AML-193 (cell line): ENCODE measurements at regions not wholly inside any gene's neighbourhood (a gene's known extent, or its start where the extent isn't known, plus 50 kb on each side); places are given as distances from the start of the nearest gene placed in this dataset.

ENCODE experiments used
- DNase-seq, 2 experiments: peaks; one replicate each; lab custom pipeline; 2025; lab: John Stamatoyannopoulos, UW

- DNase-seq = no peak
These were observed 186.0 kb downstream of the KIF20B start for GRCh38 chr10:89887406-89887805.

- DNase-seq = no peak
These were observed 186.4 kb downstream of the KIF20B start for GRCh38 chr10:89887830-89888229.

- no peak for DNase-seq
These were observed 187.1 kb downstream of the KIF20B start for GRCh38 chr10:89888321-89889070.

GRCh38 chr10:89889606-89890005 is 188.2 kb downstream of the KIF20B start:
- no peak for DNase-seq

- DNase-seq = no peak
These were observed 189.7 kb downstream of the KIF20B start for GRCh38 chr10:89891006-89891535.

- no peak for DNase-seq
These were observed 192.7 kb downstream of the KIF20B start for GRCh38 chr10:89894051-89894450.

GRCh38 chr10:89900554-89900953 is 199.2 kb downstream of the KIF20B start:
- no peak for DNase-seq

DNA sequence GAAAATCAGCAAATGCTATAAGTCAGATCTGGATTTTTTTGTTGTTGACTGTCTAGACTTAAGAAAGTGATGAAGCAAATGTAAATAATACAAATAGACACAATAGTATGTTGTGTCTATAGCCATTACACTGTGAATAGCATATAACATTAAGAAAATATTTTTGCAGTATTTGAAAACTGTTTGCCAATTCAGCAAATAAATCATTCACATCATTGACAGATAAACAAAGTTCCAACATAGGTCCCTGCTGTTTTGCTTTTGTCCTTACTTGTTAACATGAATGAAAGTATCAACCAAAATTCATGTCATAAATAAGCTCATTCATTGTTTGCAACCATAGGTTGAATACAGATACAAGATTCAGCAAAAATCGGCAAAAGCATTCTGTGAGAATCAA is 200.5 kb downstream of the KIF20B start:
- DNase-seq = no peak

GRCh38 chr10:89904755-89905154 is 203.4 kb downstream of the KIF20B start:
- no peak for DNase-seq

DNA sequence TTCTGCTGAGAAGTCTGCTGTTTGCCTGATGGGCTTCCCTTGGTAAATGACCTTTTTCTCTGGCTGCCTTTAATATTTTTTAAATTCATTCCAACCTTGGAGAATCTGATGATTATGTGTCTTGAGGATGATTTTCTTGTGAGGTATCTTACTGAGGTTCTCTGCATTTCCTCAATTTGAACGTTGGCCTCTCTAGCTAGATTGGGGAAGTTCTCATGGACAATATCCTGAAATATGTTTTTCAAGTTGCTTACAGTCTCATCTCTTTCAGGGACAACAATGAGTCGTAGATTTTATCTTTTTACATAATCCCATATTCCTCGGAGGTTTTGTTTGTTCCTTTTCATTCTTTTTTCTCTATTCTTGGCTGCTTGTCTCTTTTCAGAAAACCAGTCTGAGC is 208.4 kb downstream of the KIF20B start:
- no peak for DNase-seq

DNA sequence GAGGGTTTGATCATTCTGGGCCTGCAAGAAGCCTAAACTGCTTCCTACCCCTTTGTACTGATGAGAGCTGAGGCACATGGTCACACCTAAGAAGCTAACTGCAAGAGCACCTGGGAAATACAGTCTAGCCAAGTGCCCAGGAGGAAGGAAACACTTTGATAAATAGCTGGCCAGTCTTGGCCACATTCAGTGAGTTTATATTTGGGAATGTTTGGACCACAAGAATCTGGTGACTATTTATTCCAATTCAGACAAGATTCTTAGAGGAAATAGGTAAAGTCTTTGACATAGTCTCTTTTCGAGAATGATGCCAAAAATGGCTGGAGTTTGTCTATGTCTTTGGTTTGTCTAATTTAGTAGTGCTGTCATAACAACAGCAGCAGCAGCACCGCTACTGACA is 213.6 kb downstream of the KIF20B start:
- DNase-seq = no peak

DNA sequence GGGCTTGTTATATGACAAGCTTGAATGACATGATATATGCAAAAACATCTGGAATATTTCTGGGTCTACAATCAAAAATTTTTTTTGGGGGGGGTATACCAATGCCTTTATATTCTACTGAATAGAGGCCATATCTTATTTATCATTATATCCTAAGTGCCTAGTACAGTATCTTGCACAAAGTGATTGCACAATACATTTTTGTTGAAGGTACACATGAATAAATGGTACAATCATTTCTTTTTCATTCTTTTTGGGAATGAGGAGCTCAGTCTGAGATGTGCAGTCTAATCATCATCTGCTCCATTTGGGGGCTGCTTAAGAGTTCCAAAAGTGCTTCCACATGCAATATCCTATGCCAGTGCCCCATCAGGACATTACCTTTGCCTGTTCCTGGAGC is 214.6 kb downstream of the KIF20B start:
- DNase-seq = no peak

DNA sequence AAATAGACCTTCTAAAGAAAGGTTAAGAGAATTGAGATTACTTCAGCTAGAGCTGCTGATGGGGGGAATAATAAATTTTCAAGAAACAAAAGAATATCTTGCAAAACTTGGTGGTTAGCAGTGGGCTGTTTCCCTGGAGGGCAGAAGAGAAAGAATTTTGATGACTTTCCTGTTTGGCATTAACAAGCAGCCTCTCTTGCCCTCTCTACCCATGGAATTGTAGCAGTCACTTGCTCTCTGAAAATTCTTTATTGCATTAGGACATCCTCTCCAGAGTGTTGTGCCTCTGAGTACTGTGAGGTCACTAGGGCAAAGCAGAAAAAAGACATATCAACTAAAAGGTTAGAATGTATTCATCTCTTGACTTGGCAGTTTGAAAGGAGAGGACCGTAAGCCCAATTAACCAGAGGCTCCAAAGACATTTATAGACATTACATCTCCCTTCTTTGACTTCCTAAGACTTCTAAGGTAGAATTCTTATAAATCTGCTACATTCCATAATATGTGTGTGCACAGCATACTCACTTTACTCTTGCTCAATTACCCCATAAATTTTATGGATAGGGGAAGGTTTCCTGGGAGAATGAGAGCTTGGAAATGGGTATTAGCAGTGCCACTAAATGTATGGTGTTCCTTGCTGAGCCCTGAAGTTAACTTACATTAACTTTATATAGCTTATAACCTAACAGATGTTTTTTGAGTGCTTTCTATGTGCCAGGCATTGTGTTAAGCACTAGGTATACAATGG is 215.3 kb downstream of the KIF20B start:
- no peak for DNase-seq

GRCh38 chr10:89921403-89921802 is 220.0 kb downstream of the KIF20B start:
- no peak for DNase-seq

DNA sequence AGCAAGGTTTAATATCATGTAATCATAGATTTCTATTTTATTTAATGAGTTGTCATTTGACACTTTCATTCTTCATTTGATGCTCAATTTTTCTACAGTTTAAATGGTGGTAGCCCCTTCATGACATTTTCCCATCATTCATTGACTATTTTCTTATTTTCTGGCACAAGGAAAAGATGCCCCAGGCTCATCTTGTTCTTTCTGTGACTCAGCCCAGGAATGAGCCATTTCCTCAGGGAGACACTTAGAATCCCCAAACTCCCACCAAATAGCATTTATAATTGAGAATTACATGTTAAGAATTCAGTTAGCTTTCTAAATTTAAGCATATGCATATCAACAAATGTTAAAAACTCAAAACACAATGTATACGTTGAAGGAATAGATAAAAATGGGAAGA is 222.3 kb downstream of the KIF20B start:
- no peak for DNase-seq

DNA sequence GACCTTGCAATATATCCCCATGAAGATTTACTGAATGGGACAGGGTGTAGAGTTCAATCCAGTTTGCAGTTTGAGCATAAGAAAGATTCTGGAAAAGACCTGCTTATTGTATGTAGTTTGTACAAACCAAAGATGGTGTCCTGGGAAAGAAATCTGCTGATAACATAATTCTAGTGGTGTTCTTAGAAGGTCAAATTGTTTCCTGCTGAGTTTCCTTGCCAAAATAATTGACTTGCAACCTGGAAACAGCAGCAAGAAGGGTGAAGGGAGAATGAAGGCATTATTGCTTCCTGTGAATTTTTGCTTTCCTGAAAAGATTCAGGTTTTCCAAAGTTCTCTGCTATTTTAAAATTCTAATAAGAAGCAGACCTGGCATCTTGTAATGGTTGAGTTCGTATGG is 222.9 kb downstream of the KIF20B start:
- no peak for DNase-seq

DNA sequence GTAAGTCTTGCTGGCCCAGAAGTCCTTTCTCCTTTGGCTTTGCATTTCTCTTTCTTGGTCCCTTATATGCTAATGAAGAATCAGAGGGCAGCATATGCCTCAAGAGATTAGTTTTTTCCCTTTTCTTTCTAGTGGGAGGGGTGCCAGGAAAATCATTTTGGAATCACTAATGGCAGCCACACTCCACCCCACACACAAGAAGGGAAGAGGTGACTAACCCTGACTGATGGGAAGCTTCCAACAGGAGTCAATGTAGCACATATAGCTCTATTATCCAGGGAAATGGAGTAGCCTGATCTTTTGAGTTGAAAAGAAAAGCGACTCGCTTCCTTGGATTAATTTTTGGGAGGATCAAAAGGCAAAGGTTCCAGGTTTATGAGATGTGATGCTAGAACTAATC is 225.3 kb downstream of the KIF20B start:
- no peak for DNase-seq

DNA sequence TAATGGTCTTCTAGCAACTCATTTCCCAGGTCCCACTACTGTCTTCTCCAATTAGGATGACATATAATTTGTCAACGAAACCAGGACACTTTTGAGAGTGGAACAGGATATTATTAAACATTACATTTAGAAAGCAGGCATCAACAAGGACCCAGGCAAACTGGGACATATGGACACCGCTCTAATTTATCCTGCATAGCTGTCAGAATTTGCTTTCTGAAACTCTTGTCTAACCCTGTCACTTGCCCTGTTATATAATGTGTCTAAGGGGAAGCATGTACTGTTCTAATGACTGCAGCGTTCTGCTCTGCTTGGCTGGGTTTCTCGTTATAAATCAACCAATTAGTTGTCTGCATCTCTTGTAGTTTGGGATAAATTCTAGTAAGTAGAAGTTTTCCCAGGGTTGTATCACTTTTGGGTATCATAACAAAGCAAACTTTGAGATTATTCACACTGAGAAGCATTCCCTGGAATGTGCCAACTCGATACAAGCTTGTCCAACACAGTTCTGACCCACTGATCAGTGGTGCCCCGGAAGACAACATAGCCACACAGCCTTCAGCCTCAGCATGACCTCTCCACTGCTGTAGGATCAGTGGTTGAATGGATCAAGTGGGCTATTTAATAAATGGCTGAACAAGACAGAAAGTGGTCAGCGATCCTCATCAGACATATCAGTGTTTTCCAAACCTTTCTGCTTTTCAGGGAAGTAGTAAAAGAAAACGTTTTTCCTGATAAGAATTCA is 228.1 kb downstream of the KIF20B start:
- DNase-seq = no peak

GRCh38 chr10:89937494-89937893 is 236.1 kb downstream of the KIF20B start:
- no peak for DNase-seq

GRCh38 chr10:89940076-89940475 is 238.7 kb downstream of the KIF20B start:
- DNase-seq = no peak

GRCh38 chr10:89942217-89942616 is 240.8 kb downstream of the KIF20B start:
- DNase-seq = no peak

DNA sequence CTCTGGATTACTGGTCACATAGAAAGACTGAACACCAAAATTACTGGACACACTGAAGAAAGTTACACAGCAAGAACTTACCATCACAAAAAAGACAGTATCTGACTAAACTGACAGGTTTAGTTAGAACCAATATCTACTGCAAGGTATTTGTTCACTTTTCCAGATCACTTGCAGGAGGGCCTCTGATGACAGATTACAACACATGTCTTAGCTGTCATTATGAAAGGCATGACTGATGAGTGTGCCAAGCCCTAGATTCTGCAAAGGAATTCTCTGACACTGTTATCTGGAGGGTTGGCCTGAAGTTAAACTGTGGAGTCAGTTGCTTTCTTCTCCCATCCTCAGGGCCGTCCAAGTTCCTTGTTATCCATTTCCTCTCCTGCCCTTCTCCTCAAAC is 242.7 kb downstream of the KIF20B start:
- DNase-seq = no peak

DNA sequence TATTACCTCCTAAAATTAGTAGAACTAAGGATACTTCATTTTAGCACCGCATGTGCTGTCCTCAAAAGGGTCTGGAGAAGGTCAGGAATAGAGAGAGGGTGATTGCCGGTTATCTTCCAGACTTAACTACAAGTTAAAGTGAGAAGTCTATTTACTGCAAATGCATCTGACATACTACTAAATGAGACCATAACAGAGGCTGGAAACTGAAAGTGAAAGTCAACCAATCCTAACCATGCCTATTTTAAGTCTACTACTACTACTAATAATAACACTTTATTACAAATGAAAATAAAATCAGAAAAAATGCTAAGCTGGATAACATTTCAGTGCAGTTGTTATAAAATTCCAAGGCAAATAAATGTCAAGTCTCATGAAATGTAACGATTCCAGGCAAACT is 244.7 kb downstream of the KIF20B start:
- DNase-seq = no peak
